HG03060 (cell line): ENCODE measurements at regions not wholly inside any gene's neighbourhood (a gene's known extent, or its start where the extent isn't known, plus 50 kb on each side); places are given as distances from the start of the nearest gene placed in this dataset.
A peak's percentile ranks its signal among the peaks of the same experiment; 100 is the strongest.

Experiments
- ATAC-seq: cut with Tn5 transposase; IDR thresholded peaks from one replicate; pipeline ENCODE4 v1.9.1; 2021; ENCODE audit warnings: low read depth, moderate number of reproducible peaks; ENCODE audit not compliant: unreplicated experiment

DNA sequence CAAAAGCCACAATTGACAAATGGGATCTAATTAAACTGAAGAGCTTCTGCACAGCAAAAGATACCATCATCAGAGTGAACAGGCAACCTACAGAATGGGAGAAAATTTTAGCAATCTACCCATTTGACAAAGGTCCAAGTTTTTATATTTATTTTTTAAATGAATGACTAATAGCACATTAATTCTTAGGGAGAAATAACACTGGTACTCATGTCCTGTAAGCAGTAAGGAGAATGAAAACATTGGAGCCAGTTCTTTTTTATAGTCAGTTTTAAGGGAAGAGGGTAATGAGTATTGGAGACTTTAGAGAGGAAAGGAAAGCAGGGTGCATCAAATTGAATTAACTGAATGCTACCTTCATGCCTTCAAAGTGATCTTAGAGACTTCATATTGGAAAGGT is 404.7 kb upstream of the TGFBR2 start:
- ATAC-seq, result no peak

DNA sequence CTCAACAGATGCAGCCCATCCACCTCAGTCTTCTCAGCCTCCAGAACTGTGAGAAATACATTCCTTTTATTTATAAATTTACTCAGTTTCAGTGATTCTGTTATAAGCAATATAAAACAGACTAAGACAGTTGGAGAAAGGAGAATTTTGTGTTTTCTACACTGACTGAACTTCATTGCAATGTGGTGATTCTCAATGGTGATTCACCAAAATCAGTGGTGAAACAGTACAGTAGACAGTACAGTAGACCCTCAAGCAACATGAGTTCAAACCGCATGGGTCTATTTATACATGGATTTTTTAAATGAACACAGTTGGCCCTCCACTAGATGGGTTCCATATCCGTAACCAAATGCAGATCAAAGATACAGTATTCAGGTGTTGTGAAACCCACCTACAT is 403.1 kb upstream of the TGFBR2 start:
- no peak for ATAC-seq

DNA sequence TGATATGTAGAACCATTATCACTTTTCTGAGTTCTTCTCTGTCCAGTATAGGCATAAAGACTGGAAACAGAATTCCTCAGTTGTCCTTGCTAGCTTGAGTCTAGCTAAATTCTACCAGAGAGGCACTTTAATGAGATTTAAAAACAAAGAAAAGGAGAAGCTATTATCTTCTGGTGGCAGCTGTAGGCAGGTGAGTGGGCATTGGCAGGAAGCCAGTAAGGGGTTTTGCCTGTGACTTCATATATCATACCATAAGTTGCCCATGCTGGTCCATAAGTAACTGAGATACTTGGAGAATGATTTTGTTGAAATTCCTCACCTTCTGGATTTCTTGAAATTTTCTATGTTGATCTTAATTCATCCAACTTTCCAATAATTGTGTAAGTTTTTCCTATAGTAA is 402.3 kb upstream of the TGFBR2 start:
- no peak for ATAC-seq

DNA sequence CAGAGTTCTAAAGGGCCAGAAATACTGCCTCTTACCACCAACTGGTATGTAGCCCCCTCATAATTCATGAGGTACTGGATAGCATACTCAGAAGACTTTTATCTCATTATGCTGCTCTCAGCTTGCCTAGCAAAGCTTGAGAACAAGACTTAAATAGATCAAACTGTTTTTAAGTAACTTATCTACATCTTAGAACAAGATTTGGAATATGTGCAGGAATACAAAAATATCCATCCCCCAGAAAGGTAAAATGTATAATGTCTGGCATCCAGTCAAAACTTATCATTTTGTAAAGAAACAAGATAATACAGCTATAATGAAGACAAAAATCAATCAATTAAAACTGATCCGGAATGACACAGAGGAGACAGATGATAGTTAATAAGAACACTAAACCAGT is 400.4 kb upstream of the TGFBR2 start:
- ATAC-seq, result no peak

DNA sequence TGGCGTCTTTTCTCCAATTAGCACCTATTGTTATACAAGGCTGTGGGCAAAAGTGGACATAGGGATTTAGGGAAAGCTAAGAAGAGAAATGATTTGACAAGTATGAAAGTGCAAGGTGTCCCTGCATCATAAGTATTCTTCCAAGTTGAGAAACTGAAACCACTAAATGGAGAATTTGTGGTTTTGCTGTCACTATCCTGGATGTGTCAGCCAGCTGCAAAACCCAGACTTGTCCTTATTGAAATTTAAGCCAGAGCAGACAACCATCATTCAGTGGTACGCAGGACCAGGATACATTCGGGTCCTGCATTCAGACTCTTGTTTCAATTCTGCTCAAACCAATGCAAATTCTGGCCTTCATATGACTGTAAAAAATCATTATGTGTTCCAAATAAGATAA is 384.8 kb upstream of the TGFBR2 start:
- ATAC-seq, result no peak

DNA sequence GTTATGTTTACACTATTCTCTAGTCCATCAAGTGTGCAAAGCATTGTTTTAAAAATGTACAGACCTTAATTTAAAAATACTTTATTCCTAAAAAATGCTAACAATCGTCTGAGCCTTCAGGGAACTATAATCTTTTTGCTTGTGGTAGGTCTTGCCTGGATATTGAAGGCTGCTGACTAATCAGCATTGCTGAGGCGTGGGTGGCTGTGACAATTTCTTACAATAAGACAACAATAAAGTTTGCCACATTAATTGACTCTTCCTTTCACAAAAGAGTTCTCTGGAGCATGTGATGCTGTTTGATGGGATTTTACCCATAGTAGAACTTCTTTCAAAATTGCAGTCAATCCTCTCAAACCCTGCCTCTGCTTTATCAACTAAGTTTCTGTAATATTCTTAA is 384.0 kb upstream of the TGFBR2 start:
- ATAC-seq, result no peak

DNA sequence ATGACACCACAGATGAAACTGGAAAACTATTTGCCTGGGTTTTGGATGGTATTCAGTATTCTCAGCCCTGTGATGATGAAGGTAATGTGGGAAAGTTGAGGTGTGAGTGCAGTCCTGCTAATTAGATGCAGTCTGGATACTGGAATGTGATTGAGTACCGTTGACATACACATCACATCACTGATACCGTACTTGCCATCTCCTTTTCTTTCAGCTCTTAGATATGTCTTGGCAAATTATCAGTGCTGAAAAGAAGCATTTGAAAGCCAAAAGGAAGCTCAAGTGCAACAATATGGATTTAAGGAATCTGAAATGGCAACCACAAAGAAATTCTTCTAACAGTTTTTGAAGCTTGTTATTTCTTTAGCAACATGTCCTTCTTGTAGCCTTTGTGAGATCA is 381.4 kb upstream of the TGFBR2 start:
- no peak for ATAC-seq

DNA sequence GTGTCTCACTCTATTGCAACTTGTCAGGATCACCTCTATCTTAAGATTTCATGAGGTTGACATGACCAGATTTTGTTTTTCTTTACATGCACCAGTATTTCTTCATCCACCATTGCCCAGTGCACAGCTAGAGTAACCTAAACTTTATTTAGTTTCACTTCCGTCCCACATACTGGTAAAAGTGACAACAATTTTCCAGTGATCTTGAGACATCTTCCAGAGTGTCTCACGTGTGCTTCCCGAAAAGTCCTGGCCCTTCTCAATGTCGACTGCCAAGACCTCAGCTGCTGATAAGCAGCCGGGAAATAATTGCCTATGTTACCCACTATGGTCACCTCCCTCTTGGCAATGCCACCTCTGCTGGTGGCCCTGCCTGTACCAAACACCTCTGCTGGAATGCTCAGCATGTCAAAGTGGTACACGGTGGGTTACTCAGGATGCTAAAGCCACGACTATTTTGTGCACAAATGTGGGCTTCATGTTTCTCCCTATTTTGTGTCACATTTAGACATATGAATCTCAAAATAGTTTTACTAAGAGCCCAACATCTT is 379.7 kb upstream of the TGFBR2 start:
- no peak for ATAC-seq

DNA sequence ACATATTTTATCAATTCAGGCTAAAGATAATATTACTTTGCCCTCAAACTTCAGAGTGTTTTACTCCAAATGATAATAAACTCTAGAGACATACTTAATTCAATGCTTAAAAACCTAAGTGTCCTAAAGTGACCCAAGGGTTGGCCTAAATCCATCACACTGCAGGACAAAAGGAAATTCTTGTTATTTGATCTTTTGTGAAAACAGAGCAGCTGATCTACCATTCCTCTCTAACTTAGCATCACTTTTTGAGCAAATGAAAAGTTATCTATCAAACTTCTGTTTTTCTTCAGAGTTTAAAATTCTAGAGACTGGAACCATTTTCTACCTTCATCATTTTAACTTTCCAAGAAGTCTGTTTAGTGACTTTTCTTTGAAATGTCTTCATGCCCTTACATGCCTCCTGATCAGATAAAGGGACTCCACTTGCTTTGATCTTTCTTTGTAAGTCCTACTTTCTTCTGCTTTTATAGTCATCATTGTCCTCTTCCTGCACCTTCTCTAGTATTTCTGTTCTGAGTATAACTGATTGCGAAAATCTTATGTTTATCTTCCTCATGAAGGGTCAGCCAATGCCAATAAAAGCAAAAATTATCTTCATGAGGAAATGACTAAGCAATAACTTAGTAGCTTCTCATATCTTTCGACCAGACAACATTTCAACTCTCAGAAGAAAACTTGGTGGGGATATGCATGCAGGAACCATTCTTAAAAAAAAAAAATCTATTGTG is 378.7 kb upstream of the TGFBR2 start:
- ATAC-seq, result no peak

DNA sequence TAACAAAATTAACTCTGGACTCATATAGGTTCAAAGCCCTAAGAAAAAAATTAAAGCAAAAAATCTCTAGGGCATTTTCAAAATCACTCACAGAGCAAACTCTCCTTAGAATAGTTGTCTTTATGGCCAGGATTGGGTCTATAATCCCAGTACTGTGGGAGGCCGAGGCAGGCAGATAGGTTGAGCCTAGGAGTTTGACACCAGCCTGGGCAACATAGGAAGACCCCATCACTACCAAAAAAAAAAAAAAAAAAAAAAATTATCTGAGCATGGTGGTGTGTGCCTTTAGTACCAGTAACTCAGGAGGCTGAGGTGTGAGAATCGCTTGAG is 378.1 kb upstream of the TGFBR2 start:
- ATAC-seq, result no peak

DNA sequence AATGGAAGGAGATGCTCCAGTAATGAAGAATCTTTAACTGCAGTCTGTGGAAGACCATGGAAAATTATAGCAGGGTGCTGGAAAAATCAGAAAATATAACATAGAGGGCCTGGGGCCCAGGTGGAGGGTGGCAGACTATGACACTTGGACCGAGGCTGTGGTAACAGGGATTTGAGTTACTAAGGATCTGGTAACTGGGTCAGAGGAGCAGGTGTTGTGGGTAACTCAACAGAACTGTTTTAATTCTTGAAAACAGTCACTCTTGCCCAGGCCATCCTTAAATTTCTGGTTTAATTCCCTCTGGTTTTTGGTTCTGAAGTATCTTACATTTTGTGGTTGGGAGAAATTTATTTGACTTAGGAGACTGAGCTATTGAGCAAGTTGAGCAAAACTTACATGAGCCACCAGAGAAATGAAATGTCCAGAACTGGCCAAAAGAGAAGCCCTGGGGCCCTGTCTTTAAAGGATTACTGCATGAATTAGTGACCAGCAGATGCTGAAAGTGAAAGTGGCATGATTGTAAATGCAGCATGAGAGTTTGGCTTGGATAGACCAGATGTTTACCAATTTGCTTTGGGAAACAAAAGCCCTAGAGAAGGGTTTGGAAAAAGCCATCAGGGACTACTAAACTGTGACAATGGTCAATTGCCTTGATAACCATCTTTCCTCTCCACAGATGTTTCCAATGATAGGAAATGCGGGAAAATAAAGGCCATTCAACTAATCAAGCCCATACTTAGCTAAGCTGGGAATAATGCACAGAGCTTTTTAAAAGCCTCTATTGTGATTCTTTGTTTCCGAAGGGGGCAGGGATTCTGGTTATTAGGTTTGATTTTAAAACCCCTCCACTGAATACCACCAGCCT is 374.9 kb upstream of the TGFBR2 start:
- ATAC-seq, result no peak

DNA sequence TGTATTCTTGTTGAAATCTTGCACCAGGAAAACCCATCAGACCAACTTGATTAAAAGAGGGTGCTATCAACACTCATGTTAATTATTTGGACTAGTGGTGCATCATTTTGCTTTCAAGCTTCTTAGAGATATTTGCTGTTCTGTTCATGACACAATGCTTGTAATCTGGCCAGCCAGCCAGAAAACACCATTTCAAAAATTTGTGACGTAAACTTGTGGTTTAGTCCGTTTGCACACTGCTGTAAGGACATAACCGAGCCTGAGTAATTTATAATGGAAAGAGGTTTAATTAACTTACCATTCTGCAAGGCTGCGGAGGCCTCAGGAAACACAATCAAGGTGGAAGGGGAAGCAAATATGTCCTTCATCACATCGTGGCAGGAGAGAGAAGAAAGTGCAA is 374.3 kb upstream of the TGFBR2 start:
- no peak for ATAC-seq

DNA sequence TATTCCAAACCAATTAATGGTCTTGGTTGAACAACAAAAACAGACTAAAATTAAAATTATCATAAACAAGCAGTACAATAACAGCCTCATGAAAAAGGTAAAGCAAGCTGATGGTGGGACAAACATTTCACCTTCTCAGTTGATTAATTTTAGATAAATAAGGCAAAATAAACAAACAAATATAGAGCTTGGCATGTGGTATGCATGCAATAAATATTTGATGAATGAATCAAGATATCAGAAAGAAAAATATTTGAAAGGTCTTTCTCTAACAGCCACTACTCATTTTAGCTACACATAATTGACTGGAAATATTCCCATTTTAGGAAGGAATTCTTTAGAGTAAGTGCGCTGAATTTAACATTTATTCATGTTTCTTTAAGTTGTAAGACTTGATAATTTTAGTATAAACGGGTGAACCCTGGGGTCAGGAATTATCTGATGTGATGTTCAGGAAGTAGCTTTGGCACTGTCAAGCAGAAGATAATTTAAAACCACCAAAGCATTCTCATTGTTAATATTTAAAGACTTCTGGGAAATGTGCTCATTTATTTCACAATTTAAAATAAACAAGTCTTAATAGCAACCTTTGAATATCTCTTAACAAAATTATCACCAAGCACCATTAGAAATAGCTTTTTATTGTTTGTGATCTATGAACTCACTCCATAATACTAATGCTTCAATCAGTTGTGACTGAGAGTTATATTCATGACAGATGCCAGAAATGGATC is 372.3 kb upstream of the TGFBR2 start:
- ATAC-seq, result no peak

DNA sequence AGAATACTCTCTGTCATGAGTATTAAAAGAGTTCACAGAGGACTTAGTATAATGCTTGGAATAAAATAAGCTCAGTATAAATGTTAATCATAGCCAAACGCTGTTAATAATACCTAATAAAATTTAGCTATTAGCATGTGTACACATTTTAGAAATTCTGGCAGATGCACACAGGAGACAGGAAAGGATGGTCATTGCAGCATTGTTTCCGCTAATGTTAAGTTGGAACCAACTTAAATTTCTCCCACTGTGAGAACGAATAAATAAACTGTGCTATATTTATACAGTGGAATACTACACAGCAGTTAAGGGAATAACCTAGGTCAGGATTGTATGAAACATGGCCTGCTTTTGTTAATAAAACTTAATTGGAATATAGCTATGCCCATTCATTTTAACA is 370.4 kb upstream of the TGFBR2 start:
- no peak for ATAC-seq

DNA sequence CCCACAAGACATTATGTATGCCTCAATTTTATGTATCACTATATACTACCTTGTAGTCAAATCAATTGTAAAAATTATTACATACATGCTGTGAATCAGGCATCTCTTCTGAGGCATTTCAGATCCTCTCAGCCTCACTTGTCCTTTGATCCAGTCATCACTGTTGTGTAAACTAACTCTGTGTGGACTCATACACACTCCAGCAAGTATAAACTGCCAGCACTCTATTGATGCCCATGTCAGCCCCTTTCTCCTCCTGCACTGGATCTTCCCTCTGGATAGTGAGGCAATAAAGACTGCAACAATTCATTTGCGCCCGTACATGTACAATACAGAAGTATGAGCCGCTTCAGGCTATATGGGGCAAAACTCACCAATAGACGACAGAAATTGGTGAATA is 364.7 kb upstream of the TGFBR2 start:
- ATAC-seq, result no peak

DNA sequence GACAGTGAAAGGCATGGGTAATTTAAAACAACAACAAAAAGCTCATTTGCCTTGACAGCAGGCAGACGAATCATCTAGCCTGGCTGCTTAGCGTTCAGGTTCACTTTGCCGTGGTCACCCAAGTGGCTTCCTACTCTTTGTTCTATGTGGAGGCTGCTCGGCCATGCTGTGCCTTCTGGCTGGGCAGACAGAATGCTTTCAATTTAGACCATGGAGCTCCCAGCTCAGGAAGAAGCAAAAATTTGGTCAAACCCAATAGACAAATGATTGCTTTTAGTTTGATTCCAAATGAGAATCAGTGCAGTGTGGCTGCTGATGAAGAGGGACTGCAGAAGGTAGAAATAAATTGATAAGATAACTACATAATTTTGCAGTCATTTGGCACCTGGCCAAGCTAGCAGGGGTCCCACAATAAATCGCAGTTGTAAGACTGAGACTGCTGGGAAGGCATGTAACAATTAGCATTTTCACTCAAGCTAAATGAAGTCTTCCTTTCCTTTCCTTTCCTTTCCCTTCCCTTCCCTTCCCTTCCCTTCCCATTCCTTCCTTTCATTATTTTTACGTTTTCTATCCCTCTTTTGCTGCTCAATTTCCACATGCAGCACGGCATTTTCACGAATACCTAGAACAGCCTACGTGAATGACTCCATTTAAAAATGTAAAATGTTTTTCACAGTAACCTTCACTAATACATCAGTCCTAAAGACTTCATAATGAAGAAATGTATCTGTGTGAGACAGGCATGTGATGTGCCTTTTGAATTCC is 360.4 kb upstream of the TGFBR2 start:
- ATAC-seq, result no peak

DNA sequence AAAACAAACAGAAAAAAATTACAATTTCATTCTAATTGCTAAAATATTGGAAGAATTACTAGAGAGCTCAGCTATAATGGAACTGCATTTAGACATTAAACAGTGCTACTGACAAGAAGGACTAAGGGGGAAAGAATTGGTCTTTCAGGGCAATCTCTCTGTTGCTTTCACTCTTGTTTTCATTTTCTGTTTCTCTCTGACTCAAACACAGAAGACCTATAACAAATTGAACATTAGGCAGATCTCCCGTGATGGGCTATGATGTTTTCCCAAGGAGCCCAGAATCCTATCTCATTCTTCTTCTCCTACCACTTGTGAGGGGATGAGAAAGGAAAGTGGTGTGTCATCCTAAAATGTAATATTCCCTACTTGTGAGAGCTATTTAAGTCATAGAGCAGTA is 358.0 kb upstream of the TGFBR2 start:
- ATAC-seq, result peak; percentile 85

DNA sequence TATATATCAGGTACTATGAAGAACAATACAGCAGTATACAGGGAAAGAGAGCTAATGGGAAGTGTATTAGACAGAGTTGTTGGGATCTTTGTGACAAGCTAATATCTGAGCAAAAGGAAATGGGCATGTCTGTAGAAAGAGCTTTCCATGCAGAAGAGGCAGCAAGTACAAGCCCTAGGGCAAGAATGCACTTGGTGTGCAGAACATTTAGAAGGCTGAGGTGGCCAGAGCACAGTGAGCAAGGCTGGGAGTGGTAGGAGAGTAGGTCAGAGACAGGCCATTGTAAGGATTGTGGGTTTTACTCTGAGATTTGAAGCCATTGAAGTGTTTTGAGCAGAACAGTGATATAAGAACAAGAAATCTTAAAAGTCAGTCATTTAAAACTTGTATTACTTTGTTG is 353.9 kb upstream of the TGFBR2 start:
- no peak for ATAC-seq

DNA sequence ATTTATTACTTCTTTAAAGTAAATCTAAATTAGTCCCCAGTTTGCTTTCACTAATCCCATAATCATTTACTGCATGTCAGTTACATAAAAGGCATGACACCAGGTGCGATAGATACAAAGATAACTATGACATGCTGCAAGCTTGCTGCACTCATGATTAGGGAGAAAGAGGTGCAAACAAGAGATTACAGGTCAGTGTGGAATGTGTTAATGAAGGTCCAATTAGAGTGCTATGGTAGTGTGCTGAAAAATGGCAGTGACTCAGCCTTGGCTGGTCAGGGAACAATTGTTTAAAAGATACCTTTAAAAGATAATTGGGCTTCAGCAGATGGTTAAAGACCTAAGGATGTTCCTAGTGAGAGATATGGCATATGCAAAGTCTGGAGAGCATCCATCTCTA is 352.6 kb upstream of the TGFBR2 start:
- no peak for ATAC-seq

DNA sequence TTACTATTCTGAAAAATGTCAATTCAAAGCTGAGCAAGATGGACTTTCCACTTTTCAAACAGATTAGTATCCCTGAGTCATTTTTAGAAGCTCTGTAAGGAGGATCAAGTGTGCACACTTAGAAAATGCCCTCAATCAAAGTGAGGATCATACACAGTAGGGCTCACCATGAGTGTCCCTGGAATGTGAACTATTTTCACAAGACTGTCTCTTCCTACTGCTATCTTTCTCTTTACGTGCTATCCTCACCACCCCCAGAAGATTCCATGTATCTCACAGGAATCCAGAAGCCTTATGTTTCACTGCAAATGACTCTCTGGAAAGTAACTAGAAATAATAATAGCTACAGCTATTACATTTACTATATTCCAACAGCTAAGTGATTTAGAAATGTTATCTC is 349.9 kb upstream of the TGFBR2 start:
- no peak for ATAC-seq
